ENCODE measurements at regions not wholly inside any gene's neighbourhood (a gene's known extent, or its start where the extent isn't known, plus 50 kb on each side); places are given as distances from the start of the nearest gene placed in this dataset.

- TF ChIP-seq CTCF (IDR thresholded peaks at IDR 0.05) (no peak), POLR2A (IDR thresholded peaks at IDR 0.05) (no peak)
These were observed 332.8 kb upstream of the DYNLRB2 start for GRCh38 chr16:80208015-80208414.

Data from Peyer's patch (tissue), 4 donors.